Stimulated activated naive CD8-positive, alpha-beta T cell treated with anti-CD3 and anti-CD28 coated beads, Interleukin-15, amount 100 ng/mL, for 72 hours (primary cell): ENCODE measurements at regions not wholly inside any gene's neighbourhood (a gene's known extent, or its start where the extent isn't known, plus 50 kb on each side); places are given as distances from the start of the nearest gene placed in this dataset.

Experiments used
- ATAC-seq: fragments of 150-1000 bp; cut with Tn5 transposase; 2 replicates; pipeline ENCODE4 v1.10.0; 2021; ENCODE audit warnings: mild to moderate bottlenecking, moderate library complexity
- DNase-seq, 2 donors: peaks; one replicate each; pipeline ENCODE4 v3.0.0; 2021 to 2022
- H3K27ac Mint-ChIP-seq, 2 donors: one replicate each; pipeline ENCODE4 v1.8.0; 2022; ENCODE audit warnings: mild to moderate bottlenecking in 2 of 2, mixed read lengths in 2 of 2, moderate library complexity in 2 of 2
- H3K27me3 Mint-ChIP-seq: one replicate; pipeline ENCODE4 v1.8.0; 2022; ENCODE audit warnings: mixed read lengths
- H3K4me1 Mint-ChIP-seq: one replicate; pipeline ENCODE4 v1.8.0; 2022; ENCODE audit warnings: mild to moderate bottlenecking, mixed read lengths
- H3K4me3 Mint-ChIP-seq, 2 donors: one replicate each; pipeline ENCODE4 v1.8.0; 2022; ENCODE audit warnings: mild to moderate bottlenecking in 2 of 2, mixed read lengths in 2 of 2, moderate library complexity in 1 of 2
- H3K9me3 Mint-ChIP-seq, 2 donors: one replicate each; pipeline ENCODE4 v1.8.0; 2022; ENCODE audit warnings: mixed read lengths in 2 of 2

- Mint-ChIP-seq H3K4me3 (no peak overlapping the region), H3K4me1 (no peaks in the 10 kb centered on the region), H3K27ac (peak overlapping the region in 1 of 2 donors; percentile 60), H3K27me3 (no peaks in the 10 kb centered on the region), H3K9me3 (peaks cover 0 to 6% of the 10 kb centered on the region in 2 donors)
- ATAC-seq (no peak), DNase-seq (no peak)
Observed at GRCh38 chr2:129281791-129282530, 697.5 kb upstream of the RAB6C start.

GRCh38 chr2:129285012-129285411, 694.5 kb upstream of the RAB6C start:
- DNase-seq (no peak), ATAC-seq (no peak)
- no peaks in the 10 kb centered on the region for H3K27me3 Mint-ChIP-seq
- H3K9me3 Mint-ChIP-seq, result no peaks in the 10 kb centered on the region
- no peaks in the 10 kb centered on the region for H3K4me1 Mint-ChIP-seq
- H3K4me3 Mint-ChIP-seq, result no peak overlapping the region
- H3K27ac Mint-ChIP-seq, result no peak overlapping the region

- ATAC-seq (no peak), DNase-seq (no peak)
- no peaks in the 10 kb centered on the region for H3K27me3 Mint-ChIP-seq
- H3K27ac Mint-ChIP-seq, result no peak overlapping the region
- H3K9me3 Mint-ChIP-seq, result peaks cover 0 to 16% of the 10 kb centered on the region in 2 donors
- no peaks in the 10 kb centered on the region for H3K4me1 Mint-ChIP-seq
- H3K4me3 Mint-ChIP-seq, result no peak overlapping the region
Observed at GRCh38 chr2:129293326-129293725, 686.1 kb upstream of the RAB6C start.

- Mint-ChIP-seq H3K4me1 (no peaks in the 10 kb centered on the region), H3K4me3 (no peak overlapping the region), H3K27ac (peak overlapping the region in 1 of 2 donors; percentile 61), H3K27me3 (peaks cover 8% of the 10 kb centered on the region), H3K9me3 (peaks cover 0 to 11% of the 10 kb centered on the region in 2 donors)
- no peak for ATAC-seq
- DNase-seq, result no peak
Observed at GRCh38 chr2:129296396-129296795, 683.1 kb upstream of the RAB6C start.

GRCh38 chr2:129296806-129297205, 682.7 kb upstream of the RAB6C start:
- DNase-seq (no peak), ATAC-seq (no peak)
- Mint-ChIP-seq H3K9me3 (peaks cover 0 to 9% of the 10 kb centered on the region in 2 donors), H3K27ac (peak overlapping the region in 1 of 2 donors; percentile 61), H3K4me1 (no peaks in the 10 kb centered on the region), H3K4me3 (no peak overlapping the region), H3K27me3 (peaks cover 8% of the 10 kb centered on the region)

GRCh38 chr2:129297430-129297829, 682.0 kb upstream of the RAB6C start:
- Mint-ChIP-seq H3K27me3 (peaks cover 8% of the 10 kb centered on the region), H3K4me1 (no peaks in the 10 kb centered on the region)

GRCh38 chr2:129299338-129299737, 680.1 kb upstream of the RAB6C start:
- peaks cover 8% of the 10 kb centered on the region for H3K27me3 Mint-ChIP-seq
- H3K27ac Mint-ChIP-seq, result no peak overlapping the region
- H3K4me1 Mint-ChIP-seq, result no peaks in the 10 kb centered on the region
- H3K9me3 Mint-ChIP-seq, result peaks cover 0 to 9% of the 10 kb centered on the region in 2 donors
- ATAC-seq (no peak), DNase-seq (no peak)
- no peak overlapping the region for H3K4me3 Mint-ChIP-seq

More at GRCh38 chr2:129297430-129297829, 682.0 kb upstream of the RAB6C start:
- peaks cover 0 to 9% of the 10 kb centered on the region in 2 donors for H3K9me3 Mint-ChIP-seq
- no peak for ATAC-seq
- H3K4me3 Mint-ChIP-seq, result no peak overlapping the region
- no peak overlapping the region for H3K27ac Mint-ChIP-seq
- DNase-seq, result no peak

GRCh38 chr2:129299756-129300155, 679.7 kb upstream of the RAB6C start:
- H3K9me3 Mint-ChIP-seq, result peaks cover 0 to 9% of the 10 kb centered on the region in 2 donors
- peaks cover 8% of the 10 kb centered on the region for H3K27me3 Mint-ChIP-seq
- no peaks in the 10 kb centered on the region for H3K4me1 Mint-ChIP-seq
- DNase-seq (no peak), ATAC-seq (peak; percentile 29)
- H3K27ac Mint-ChIP-seq, result no peak overlapping the region
- no peak overlapping the region for H3K4me3 Mint-ChIP-seq

- peaks cover 0 to 3% of the 10 kb centered on the region in 2 donors for H3K9me3 Mint-ChIP-seq
- H3K4me1 Mint-ChIP-seq, result no peaks in the 10 kb centered on the region
- DNase-seq (no peak), ATAC-seq (no peak)
- H3K27ac Mint-ChIP-seq, result no peak overlapping the region
- no peak overlapping the region for H3K4me3 Mint-ChIP-seq
- H3K27me3 Mint-ChIP-seq, result peaks cover 8% of the 10 kb centered on the region
Observed at GRCh38 chr2:129300456-129300855, 679.0 kb upstream of the RAB6C start.

- Mint-ChIP-seq H3K27ac (no peak overlapping the region), H3K27me3 (peaks cover 8% of the 10 kb centered on the region), H3K9me3 (no peaks in the 10 kb centered on the region), H3K4me3 (no peak overlapping the region), H3K4me1 (no peaks in the 10 kb centered on the region)
- ATAC-seq (no peak), DNase-seq (no peak)
Observed at GRCh38 chr2:129301431-129301913, 678.0 kb upstream of the RAB6C start.

GRCh38 chr2:129302106-129302505, 677.4 kb upstream of the RAB6C start:
- no peak for ATAC-seq

GRCh38 chr2:129302561-129303183, 676.8 kb upstream of the RAB6C start:
- Mint-ChIP-seq H3K27me3 (peaks cover 8% of the 10 kb centered on the region), H3K4me1 (no peaks in the 10 kb centered on the region), H3K27ac (no peak overlapping the region), H3K4me3 (no peak overlapping the region), H3K9me3 (no peaks in the 10 kb centered on the region)
- DNase-seq (no peak), ATAC-seq (no peak)

More at GRCh38 chr2:129302106-129302505, 677.4 kb upstream of the RAB6C start:
- DNase-seq, result no peak
- no peak overlapping the region for H3K27ac Mint-ChIP-seq
- H3K4me3 Mint-ChIP-seq, result no peak overlapping the region
- no peaks in the 10 kb centered on the region for H3K4me1 Mint-ChIP-seq
- no peaks in the 10 kb centered on the region for H3K9me3 Mint-ChIP-seq
- H3K27me3 Mint-ChIP-seq, result peaks cover 8% of the 10 kb centered on the region

GRCh38 chr2:129314120-129314519, 665.3 kb upstream of the RAB6C start:
- ATAC-seq, result no peak
- DNase-seq, result no peak
- Mint-ChIP-seq H3K9me3 (no peaks in the 10 kb centered on the region), H3K4me3 (no peak overlapping the region), H3K4me1 (no peaks in the 10 kb centered on the region), H3K27me3 (no peaks in the 10 kb centered on the region), H3K27ac (no peak overlapping the region)

GRCh38 chr2:129318581-129319421, 660.7 kb upstream of the RAB6C start:
- no peaks in the 10 kb centered on the region for H3K9me3 Mint-ChIP-seq
- DNase-seq (no peak), ATAC-seq (no peak)
- H3K4me3 Mint-ChIP-seq, result no peak overlapping the region
- no peak overlapping the region for H3K27ac Mint-ChIP-seq
- H3K27me3 Mint-ChIP-seq, result no peaks in the 10 kb centered on the region
- no peaks in the 10 kb centered on the region for H3K4me1 Mint-ChIP-seq

- ATAC-seq, result no peak
- no peaks in the 10 kb centered on the region for H3K4me1 Mint-ChIP-seq
- no peak for DNase-seq
- H3K4me3 Mint-ChIP-seq, result no peak overlapping the region
- no peaks in the 10 kb centered on the region for H3K9me3 Mint-ChIP-seq
- no peaks in the 10 kb centered on the region for H3K27me3 Mint-ChIP-seq
- no peak overlapping the region for H3K27ac Mint-ChIP-seq
Observed at GRCh38 chr2:129319422-129319717, 660.1 kb upstream of the RAB6C start.

- no peak for DNase-seq
- Mint-ChIP-seq H3K4me1 (no peaks in the 10 kb centered on the region), H3K9me3 (no peaks in the 10 kb centered on the region), H3K4me3 (no peak overlapping the region), H3K27ac (no peak overlapping the region), H3K27me3 (no peaks in the 10 kb centered on the region)
- no peak for ATAC-seq
Observed at GRCh38 chr2:129320288-129320687, 659.2 kb upstream of the RAB6C start.
